Gastroesophageal sphincter (tissue), 3 donors: ENCODE measurements at regions not wholly inside any gene's neighbourhood (a gene's known extent, or its start where the extent isn't known, plus 50 kb on each side); places are given as distances from the start of the nearest gene placed in this dataset.

Experiments used
- CTCF ChIP-seq, 4 experiments: fragments of 200-600 bp in 2 of 4; fragments of 450-650 bp in 2 of 4; sonication (generic) in 1 of 4; IDR thresholded peaks; one replicate each; pipeline ENCODE4 v1.5.1; 2017 to 2019; ENCODE audit warnings: antibody characterized with exemption in 4 of 4, mild to moderate bottlenecking in 2 of 4, moderate library complexity in 2 of 4
- EP300 ChIP-seq: sonication (generic); formaldehyde crosslinking; IDR thresholded peaks from one replicate; pipeline ENCODE4 v1.6.1; 2017; ENCODE audit warnings: antibody characterized with exemption, mild to moderate bottlenecking
- POLR2A ChIP-seq, 2 donors: fragments of 450-650 bp; IDR thresholded peaks; one replicate each; pipeline ENCODE4 v1.6.1; 2017; ENCODE audit warnings: antibody characterized with exemption in 2 of 2, mild to moderate bottlenecking in 2 of 2, moderate library complexity in 1 of 2
- POLR2AphosphoS5 ChIP-seq: sonication (generic); formaldehyde crosslinking; IDR thresholded peaks from one replicate; pipeline ENCODE4 v1.6.1; 2017; ENCODE audit warnings: antibody characterized with exemption

GRCh38 chr10:18875477-18875876 is 173.1 kb upstream of the MALRD1 start:
- no peak for TF ChIP-seq POLR2A (IDR thresholded peaks at IDR 0.05)
- no peak for TF ChIP-seq CTCF (IDR thresholded peaks at IDR 0.05)
- no peak for TF ChIP-seq POLR2AphosphoS5
- TF ChIP-seq EP300: no peak
